WTC11 (cell line): ENCODE measurements at regions not wholly inside any gene's neighbourhood (a gene's known extent, or its start where the extent isn't known, plus 50 kb on each side); places are given as distances from the start of the nearest gene placed in this dataset.

Source experiments
- ATAC-seq: fragments of 200-7000 bp; cut with Tn5 transposase; 2 replicates; pipeline ENCODE4 v1.10.0; 2021; ENCODE audit warnings: mild to moderate bottlenecking, moderate library complexity
- CTCF ChIA-PET: fragments of 300-600 bp; sonication (Branson Sonifier 250); formaldehyde crosslinking; loops from one replicate; lab custom pipeline; 2021; ENCODE audit warnings: antibody characterized with exemption; lab: Charles Lee
- POLR2A ChIA-PET: fragments of 350-600 bp; sonication (Branson Sonifier 250); formaldehyde crosslinking; loops from one replicate; lab custom pipeline; 2021; ENCODE audit warnings: antibody characterized with exemption; lab: Charles Lee
- DNase-seq: peaks from one replicate; pipeline ENCODE4 v3.0.0; 2021; ENCODE audit warnings: low spot score
- H3K27ac Mint-ChIP-seq: 2 replicates; pipeline ENCODE4 v1.8.0; 2021; ENCODE audit warnings: mixed read lengths
- H3K27me3 Mint-ChIP-seq: 2 replicates; pipeline ENCODE4 v1.8.0; 2021; ENCODE audit warnings: low read depth, mild to moderate bottlenecking, moderate library complexity, mixed read lengths
- H3K36me3 Mint-ChIP-seq: 2 replicates; pipeline ENCODE4 v1.8.0; 2021; ENCODE audit warnings: mixed read lengths
- H3K4me1 Mint-ChIP-seq: 2 replicates; pipeline ENCODE4 v1.8.0; 2022; ENCODE audit warnings: mixed read lengths
- H3K4me3 Mint-ChIP-seq: 2 replicates; pipeline ENCODE4 v1.8.0; 2021; ENCODE audit warnings: mild to moderate bottlenecking, moderate library complexity, mixed read lengths
- H3K9me3 Mint-ChIP-seq: 2 replicates; pipeline ENCODE4 v1.8.0; 2021; ENCODE audit warnings: mixed read lengths
- CBFB ChIP-seq: sonication (generic); formaldehyde crosslinking; IDR thresholded peaks from 2 replicates; pipeline ENCODE4 v1.8.1; 2022; ENCODE audit warnings: mild to moderate bottlenecking, low read depth, missing genetic modification reagents
- ELF4 ChIP-seq: sonication (generic); formaldehyde crosslinking; IDR thresholded peaks from 2 replicates; pipeline ENCODE4 v1.8.1; 2022; ENCODE audit warnings: low read depth, mild to moderate bottlenecking, moderate library complexity, missing genetic modification reagents
- ESRRA ChIP-seq: sonication (generic); formaldehyde crosslinking; IDR thresholded peaks from 2 replicates; pipeline ENCODE4 v1.8.1; 2022; ENCODE audit warnings: mild to moderate bottlenecking, missing genetic modification reagents, borderline replicate concordance
- FOXK1 ChIP-seq: sonication (generic); formaldehyde crosslinking; IDR thresholded peaks from 2 replicates; pipeline ENCODE4 v1.8.0; 2022; ENCODE audit warnings: mild to moderate bottlenecking, moderate library complexity, missing genetic modification reagents
- GRHL2 ChIP-seq: fragments of 250-450 bp; sonication (Bioruptor Pico); IDR thresholded peaks from 2 replicates; pipeline ENCODE4 v1.8.0; 2022; ENCODE audit warnings: mild to moderate bottlenecking, moderate library complexity; ENCODE audit not compliant: insufficient replicate concordance, severe bottlenecking
- IRF2 ChIP-seq: sonication (generic); formaldehyde crosslinking; IDR thresholded peaks from 2 replicates; pipeline ENCODE4 v1.8.0; 2022; ENCODE audit warnings: low read depth, missing genetic modification reagents, borderline replicate concordance
- JAZF1 ChIP-seq: fragments of 250-450 bp; sonication (Bioruptor Pico); IDR thresholded peaks from 2 replicates; pipeline ENCODE4 v1.9.0; 2021; ENCODE audit warnings: moderate library complexity, mild to moderate bottlenecking, inconsistent platforms
- MXD4 ChIP-seq: fragments of 250-450 bp; sonication (Bioruptor Pico); IDR thresholded peaks from 2 replicates; pipeline ENCODE4 v1.8.0; 2021; ENCODE audit warnings: mild to moderate bottlenecking, moderate library complexity, borderline replicate concordance
- NR2C2 ChIP-seq: sonication (generic); formaldehyde crosslinking; IDR thresholded peaks from 2 replicates; pipeline ENCODE4 v1.8.0; 2022; ENCODE audit warnings: mild to moderate bottlenecking, missing genetic modification reagents
- OVOL2 ChIP-seq: fragments of 250-450 bp; sonication (Bioruptor Pico); IDR thresholded peaks from 2 replicates; pipeline ENCODE4 v1.9.0; 2021; ENCODE audit warnings: mild to moderate bottlenecking, borderline replicate concordance
- TP53 ChIP-seq: sonication (generic); formaldehyde crosslinking; IDR thresholded peaks from 2 replicates; pipeline ENCODE4 v1.8.1; 2023; ENCODE audit warnings: mild to moderate bottlenecking, missing genetic modification reagents
- ZBTB21 ChIP-seq: sonication (generic); formaldehyde crosslinking; IDR thresholded peaks from 2 replicates; pipeline ENCODE4 v1.8.1; 2023; ENCODE audit warnings: mild to moderate bottlenecking, missing genetic modification reagents, borderline replicate concordance
- ZNF219 ChIP-seq: sonication (generic); formaldehyde crosslinking; IDR thresholded peaks from 2 replicates; pipeline ENCODE4 v1.8.0; 2023; ENCODE audit warnings: missing genetic modification reagents, mild to moderate bottlenecking, borderline replicate concordance
- TF ChIP-seq, protein P1 (sequence below): sonication (generic); formaldehyde crosslinking; IDR thresholded peaks from 2 replicates; pipeline ENCODE4 v1.8.1; 2023; ENCODE audit warnings: mild to moderate bottlenecking, missing genetic modification reagents, borderline replicate concordance
- TF ChIP-seq, protein P2 (sequence below): sonication (generic); formaldehyde crosslinking; IDR thresholded peaks from 2 replicates; pipeline ENCODE4 v1.8.1; 2023; ENCODE audit warnings: mild to moderate bottlenecking, missing genetic modification reagents
- TF ChIP-seq, protein P3 (sequence below): sonication (generic); formaldehyde crosslinking; IDR thresholded peaks from 2 replicates; pipeline ENCODE4 v1.8.1; 2023; ENCODE audit warnings: mild to moderate bottlenecking, missing genetic modification reagents
- TF ChIP-seq, protein P4 (sequence below): sonication (generic); formaldehyde crosslinking; IDR thresholded peaks from 2 replicates; pipeline ENCODE4 v1.8.1; 2023; ENCODE audit warnings: mild to moderate bottlenecking, moderate library complexity, missing genetic modification reagents

DNA sequence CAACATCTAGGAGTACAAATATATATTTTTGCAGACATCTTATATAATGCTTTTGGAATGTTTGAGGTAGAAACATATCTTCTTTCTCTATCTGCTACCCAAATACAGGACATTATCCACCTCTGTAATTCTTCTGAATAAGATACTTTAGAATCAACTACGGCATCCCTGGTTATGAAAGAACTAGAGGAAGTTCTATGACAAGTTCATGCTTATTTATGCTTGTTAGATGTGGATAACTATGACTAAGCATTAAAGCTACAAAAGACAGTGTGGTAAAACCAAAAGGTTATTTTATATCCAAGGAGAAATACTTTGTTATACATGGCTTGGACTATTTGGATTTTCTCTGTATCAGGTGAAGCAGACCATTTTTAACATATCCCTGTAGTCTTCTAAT is 894.0 kb downstream of the KCNT2 start (continued):
- no peak for TF ChIP-seq FOXK1 (CRISPR knock-in tag)

DNA sequence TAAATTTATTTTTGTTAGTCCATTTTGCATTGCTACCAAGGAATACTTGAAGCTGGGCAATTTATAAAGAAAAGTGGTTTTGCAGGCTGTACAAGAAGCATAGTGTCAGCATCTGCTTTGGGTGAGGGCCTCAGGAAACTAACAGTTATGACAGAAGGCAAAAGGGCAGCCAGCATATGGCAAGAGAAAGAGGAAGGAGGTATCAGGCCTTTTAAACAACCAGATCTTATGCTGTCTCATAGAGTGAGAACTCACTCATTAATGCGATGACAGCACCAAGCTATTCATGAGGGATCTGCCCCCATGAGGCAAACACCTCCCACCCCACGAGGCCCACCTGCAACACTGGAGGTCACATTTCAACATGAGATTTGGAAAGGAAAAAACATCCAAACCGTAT is 898.4 kb downstream of the KCNT2 start:
- H3K36me3 Mint-ChIP-seq: no peaks in the 10 kb centered on the region
- DNase-seq (no peak), ATAC-seq (no peak)
- peaks cover 7% of the 10 kb centered on the region for H3K4me1 Mint-ChIP-seq
- no peak overlapping the region for H3K4me3 Mint-ChIP-seq
- H3K27me3 Mint-ChIP-seq: no peaks in the 10 kb centered on the region
- CTCF ChIA-PET: no interaction called here
- POLR2A ChIA-PET: no interaction called here
- H3K27ac Mint-ChIP-seq: no peak overlapping the region
- no peak for TF ChIP-seq ESRRA
- TF ChIP-seq, protein P1, sequence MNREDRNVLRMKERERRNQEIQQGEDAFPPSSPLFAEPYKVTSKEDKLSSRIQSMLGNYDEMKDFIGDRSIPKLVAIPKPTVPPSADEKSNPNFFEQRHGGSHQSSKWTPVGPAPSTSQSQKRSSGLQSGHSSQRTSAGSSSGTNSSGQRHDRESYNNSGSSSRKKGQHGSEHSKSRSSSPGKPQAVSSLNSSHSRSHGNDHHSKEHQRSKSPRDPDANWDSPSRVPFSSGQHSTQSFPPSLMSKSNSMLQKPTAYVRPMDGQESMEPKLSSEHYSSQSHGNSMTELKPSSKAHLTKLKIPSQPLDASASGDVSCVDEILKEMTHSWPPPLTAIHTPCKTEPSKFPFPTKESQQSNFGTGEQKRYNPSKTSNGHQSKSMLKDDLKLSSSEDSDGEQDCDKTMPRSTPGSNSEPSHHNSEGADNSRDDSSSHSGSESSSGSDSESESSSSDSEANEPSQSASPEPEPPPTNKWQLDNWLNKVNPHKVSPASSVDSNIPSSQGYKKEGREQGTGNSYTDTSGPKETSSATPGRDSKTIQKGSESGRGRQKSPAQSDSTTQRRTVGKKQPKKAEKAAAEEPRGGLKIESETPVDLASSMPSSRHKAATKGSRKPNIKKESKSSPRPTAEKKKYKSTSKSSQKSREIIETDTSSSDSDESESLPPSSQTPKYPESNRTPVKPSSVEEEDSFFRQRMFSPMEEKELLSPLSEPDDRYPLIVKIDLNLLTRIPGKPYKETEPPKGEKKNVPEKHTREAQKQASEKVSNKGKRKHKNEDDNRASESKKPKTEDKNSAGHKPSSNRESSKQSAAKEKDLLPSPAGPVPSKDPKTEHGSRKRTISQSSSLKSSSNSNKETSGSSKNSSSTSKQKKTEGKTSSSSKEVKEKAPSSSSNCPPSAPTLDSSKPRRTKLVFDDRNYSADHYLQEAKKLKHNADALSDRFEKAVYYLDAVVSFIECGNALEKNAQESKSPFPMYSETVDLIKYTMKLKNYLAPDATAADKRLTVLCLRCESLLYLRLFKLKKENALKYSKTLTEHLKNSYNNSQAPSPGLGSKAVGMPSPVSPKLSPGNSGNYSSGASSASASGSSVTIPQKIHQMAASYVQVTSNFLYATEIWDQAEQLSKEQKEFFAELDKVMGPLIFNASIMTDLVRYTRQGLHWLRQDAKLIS: no peak
- TF ChIP-seq, all 79 proteins: peak for 0
- no peaks in the 10 kb centered on the region for H3K9me3 Mint-ChIP-seq

DNA sequence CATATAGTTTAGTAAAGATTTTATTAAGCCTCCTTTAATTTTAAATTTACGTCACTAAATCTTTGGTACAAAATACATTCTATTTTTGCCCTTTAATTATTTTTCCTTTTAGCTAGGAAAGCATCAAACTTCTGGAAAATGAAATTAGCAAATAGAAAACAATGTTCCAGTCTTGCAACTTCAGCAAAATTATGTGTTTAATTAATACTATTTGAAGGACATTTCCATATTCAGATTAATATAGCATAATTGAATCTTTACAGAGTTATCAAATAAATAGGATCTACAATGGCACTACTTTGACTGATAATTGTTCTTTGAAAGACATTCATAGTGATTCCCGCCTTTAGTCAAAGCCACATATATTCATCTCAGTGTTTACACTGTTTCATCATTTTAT is 904.2 kb downstream of the KCNT2 start:
- CTCF ChIA-PET: no interaction called here
- Mint-ChIP-seq H3K4me1 (peaks cover 7% of the 10 kb centered on the region), H3K36me3 (no peaks in the 10 kb centered on the region), H3K27me3 (no peaks in the 10 kb centered on the region), H3K9me3 (peaks cover 14% of the 10 kb centered on the region), H3K4me3 (no peak overlapping the region), H3K27ac (no peak overlapping the region)
- TF ChIP-seq GRHL2 (CRISPR knock-in tag) (no peak), NR2C2 (CRISPR knock-in tag) (no peak), IRF2 (CRISPR knock-in tag) (no peak), JAZF1 (no peak), CBFB (CRISPR knock-in tag) (no peak), OVOL2 (CRISPR knock-in tag) (no peak), ZNF219 (CRISPR knock-in tag) (no peak), MXD4 (CRISPR knock-in tag) (no peak), TP53 (CRISPR knock-in tag) (no peak), ELF4 (CRISPR knock-in tag) (no peak), ZBTB21 (CRISPR knock-in tag) (no peak)
- TF ChIP-seq, protein P2, sequence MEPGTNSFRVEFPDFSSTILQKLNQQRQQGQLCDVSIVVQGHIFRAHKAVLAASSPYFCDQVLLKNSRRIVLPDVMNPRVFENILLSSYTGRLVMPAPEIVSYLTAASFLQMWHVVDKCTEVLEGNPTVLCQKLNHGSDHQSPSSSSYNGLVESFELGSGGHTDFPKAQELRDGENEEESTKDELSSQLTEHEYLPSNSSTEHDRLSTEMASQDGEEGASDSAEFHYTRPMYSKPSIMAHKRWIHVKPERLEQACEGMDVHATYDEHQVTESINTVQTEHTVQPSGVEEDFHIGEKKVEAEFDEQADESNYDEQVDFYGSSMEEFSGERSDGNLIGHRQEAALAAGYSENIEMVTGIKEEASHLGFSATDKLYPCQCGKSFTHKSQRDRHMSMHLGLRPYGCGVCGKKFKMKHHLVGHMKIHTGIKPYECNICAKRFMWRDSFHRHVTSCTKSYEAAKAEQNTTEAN (CRISPR knock-in tag): no peak
- TF ChIP-seq, protein P3, sequence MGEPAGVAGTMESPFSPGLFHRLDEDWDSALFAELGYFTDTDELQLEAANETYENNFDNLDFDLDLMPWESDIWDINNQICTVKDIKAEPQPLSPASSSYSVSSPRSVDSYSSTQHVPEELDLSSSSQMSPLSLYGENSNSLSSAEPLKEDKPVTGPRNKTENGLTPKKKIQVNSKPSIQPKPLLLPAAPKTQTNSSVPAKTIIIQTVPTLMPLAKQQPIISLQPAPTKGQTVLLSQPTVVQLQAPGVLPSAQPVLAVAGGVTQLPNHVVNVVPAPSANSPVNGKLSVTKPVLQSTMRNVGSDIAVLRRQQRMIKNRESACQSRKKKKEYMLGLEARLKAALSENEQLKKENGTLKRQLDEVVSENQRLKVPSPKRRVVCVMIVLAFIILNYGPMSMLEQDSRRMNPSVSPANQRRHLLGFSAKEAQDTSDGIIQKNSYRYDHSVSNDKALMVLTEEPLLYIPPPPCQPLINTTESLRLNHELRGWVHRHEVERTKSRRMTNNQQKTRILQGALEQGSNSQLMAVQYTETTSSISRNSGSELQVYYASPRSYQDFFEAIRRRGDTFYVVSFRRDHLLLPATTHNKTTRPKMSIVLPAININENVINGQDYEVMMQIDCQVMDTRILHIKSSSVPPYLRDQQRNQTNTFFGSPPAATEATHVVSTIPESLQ (CRISPR knock-in tag): no peak
- TF ChIP-seq, protein P4, sequence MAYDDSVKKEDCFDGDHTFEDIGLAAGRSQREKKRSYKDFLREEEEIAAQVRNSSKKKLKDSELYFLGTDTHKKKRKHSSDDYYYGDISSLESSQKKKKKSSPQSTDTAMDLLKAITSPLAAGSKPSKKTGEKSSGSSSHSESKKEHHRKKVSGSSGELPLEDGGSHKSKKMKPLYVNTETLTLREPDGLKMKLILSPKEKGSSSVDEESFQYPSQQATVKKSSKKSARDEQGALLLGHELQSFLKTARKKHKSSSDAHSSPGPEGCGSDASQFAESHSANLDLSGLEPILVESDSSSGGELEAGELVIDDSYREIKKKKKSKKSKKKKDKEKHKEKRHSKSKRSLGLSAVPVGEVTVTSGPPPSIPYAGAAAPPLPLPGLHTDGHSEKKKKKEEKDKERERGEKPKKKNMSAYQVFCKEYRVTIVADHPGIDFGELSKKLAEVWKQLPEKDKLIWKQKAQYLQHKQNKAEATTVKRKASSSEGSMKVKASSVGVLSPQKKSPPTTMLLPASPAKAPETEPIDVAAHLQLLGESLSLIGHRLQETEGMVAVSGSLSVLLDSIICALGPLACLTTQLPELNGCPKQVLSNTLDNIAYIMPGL: no peak
- POLR2A ChIA-PET: no interaction called here
- ATAC-seq (no peak), DNase-seq (no peak)
